C1 segment of cervical spinal cord (tissue), 14 donors: ENCODE measurements at regions not wholly inside any gene's neighbourhood (a gene's known extent, or its start where the extent isn't known, plus 50 kb on each side); places are given as distances from the start of the nearest gene placed in this dataset.
"Not testable (repeated sequence)": the region's sequence is repeated elsewhere in the genome, so short reads cannot be mapped to it uniquely, and the experiment has no call there.

Source experiments
- DNase-seq, 14 donors: peaks; one replicate each; lab custom pipeline; 2025; lab: John Stamatoyannopoulos, UW

DNA sequence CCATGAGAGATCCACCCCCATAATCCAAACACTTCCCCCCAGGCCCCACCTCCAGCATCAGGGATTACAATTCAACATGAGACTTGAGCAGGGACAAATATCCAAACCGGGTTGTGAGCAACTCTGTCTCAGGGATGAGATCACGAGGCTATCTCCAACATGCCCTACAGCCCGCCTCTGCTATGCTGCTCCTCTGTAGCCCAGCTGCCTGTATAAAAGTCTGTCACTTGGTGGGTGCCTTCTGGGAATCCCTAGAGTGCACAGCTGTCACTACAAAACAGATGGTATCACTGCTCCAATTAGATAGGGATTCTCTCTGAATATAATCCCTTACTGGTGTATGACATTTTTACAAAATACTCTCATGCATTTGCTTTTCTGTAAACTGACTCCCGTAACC lies 114.9 kb upstream of the NANOS1 start:
- DNase-seq, result no peak

DNA sequence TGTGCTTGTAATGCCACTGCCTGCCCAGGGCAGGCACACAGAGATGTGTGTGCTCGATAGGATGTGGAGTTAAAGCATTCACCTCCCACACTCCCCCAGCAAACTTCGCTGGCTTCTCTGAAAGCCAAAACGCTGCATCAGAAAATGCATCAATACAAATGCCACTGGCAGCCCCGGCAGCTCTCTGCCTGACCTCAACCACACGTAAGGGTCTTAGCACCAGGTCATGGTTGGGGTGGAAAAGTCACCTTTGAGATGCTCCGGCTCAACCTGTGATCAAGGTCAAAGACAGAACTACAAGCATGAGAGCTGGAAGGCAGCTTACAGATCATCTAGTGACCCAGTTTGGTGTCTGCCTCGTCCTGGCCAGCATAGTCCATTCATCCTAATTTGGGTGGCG lies 114.4 kb upstream of the NANOS1 start:
- DNase-seq, result no peak

DNA sequence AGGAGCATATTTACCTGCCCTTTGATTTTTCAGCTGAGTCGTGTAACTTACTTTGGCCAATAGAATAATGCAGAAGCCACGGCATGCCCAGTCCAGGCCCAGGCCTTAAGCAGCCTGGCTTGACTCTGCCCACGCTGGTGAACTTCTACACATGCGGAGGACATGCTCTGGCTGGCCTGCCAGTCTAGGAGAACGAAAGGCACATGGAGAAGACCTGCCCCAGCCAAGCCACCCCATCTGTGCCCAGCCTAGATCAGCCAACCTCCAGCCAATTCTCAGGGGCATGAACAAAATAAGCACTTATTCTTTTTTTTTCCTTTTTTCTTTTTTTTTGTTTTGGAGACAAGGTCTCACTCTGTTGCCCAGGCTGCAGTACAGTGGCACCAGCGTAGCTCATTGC lies 112.7 kb upstream of the NANOS1 start:
- no peak for DNase-seq

DNA sequence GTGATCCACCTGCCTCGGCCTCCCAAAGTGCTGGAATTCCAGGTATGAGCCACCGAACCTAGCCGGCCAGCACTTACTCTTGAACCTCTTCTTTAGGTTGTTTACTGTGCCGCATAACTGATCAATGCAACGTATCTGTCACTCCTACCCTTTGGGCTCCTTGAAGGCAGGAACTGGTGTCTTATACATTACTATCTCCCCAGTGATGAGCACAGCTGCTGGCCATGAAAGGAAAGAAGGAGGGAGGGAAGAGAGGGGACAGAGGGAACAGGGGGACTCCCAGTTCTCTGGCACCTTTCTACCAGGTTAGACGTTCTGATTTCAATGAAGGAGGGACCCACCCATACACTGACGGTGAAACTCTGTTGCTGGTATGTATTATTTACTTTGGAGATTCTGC lies 111.8 kb upstream of the NANOS1 start:
- DNase-seq, result no peak

DNA sequence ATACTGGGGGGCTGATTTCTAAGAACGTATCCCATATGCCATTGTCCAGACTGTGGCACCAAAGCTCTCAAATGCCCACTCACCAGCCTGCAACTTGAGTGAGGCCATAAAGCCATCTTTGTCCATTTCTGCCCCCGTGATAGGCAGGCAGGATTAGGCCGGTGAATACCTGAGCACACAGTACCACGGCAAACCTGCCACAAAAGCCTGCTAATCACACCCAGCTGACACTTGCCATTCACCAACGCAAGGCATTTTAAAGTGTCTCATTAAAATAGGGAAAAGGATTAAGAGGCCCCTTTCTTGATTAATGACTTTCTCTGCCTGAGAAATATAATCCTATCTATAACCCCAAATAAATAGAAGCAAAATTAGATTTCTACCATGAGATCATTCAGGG lies 111.4 kb upstream of the NANOS1 start:
- no peak for DNase-seq

DNA sequence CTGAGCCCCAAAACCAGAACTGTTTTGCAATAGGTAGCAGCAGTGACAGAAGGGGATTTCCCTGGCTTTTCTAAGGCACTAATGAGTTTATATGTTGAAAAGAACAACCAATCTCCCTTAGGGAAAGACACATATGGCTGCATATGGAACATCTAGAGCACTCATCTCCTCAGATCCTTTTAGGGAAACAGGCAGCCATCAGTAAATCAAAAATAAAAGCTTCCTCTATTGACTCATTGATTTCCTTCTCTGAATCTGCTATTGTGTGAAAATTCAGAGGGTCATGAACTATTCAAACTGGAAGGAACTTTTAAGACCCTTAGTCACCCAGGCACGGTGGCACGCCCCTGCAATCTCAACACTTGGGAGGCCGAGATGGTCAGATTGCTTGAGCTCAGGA lies 110.9 kb upstream of the NANOS1 start:
- DNase-seq, result no peak

DNA sequence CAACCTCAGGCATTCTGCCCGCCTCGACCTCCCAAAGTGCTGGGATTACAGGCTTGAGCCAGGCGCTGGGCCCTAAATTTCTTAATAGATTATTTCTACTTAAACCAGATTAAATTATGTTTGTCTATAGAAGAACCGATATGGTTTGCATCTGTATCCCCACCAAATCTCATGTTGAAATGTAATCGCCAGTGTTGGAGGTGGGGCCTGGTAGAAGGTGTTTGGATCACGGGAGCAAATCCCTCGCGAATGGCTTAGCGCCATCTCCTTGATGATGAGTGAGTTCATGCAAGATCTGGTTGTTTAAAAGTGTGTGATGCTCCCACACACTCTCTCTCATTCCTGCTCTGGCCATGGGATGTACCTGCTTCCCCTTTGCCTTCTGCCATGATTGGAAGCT lies 109.3 kb upstream of the NANOS1 start:
- DNase-seq, result no peak

DNA sequence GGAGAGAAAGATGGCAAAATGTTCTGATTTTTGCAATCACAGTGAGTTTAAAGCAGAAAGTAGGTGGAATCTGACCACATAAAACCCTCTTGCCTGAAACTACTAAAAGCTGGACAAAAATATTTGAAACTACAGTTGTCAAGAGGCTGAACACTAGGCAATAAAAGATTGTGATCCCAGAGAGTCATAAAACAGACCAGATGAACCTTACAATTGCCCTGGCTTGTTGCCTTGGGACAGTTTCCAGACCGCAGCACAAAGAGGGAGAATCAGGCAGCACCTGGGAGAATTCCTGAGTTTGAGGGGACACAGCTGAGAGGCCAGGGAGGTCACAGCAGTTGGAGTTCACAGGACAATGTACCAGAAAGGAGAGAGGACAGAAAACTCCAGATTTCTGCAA lies 107.3 kb upstream of the NANOS1 start:
- DNase-seq, result no peak

DNA sequence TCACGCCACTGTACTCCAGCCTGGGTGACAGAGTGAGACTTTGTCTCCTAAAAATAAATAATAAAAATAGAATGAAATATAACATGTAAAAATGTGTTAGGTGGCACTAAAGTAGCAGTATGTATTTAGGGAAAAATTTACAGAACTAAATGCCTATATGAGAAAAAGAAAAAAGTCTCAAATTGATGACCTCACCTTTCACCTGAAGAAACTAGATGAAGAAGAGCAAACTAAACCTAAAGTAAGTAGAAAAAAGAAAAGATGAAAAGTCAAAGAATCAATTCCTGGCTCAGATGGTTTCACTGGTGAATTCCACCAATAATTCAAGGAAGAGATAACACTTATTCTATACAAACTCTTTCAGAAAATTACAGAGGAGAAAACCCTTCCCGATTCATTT lies 106.5 kb upstream of the NANOS1 start:
- no peak for DNase-seq

DNA sequence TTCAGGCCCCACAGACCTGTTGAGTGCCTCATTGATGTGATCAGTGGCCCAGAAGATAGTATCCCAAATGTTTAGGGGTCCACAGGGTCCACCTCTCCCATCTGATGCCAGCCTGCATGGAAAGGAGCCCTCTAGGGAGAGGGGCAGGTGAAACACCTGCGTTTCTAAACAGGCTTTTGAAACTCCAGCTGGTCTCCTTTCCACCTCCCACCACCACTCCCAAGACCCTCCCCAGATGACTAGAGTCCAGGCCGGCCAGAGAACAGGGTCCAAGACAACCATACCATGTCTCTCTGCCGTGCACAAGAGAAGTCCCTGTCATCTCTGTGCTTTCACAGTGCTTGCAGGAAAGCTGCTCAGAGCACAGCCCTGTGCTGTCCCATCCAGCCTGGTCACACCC lies 105.0 kb upstream of the NANOS1 start:
- DNase-seq, result no peak

DNA sequence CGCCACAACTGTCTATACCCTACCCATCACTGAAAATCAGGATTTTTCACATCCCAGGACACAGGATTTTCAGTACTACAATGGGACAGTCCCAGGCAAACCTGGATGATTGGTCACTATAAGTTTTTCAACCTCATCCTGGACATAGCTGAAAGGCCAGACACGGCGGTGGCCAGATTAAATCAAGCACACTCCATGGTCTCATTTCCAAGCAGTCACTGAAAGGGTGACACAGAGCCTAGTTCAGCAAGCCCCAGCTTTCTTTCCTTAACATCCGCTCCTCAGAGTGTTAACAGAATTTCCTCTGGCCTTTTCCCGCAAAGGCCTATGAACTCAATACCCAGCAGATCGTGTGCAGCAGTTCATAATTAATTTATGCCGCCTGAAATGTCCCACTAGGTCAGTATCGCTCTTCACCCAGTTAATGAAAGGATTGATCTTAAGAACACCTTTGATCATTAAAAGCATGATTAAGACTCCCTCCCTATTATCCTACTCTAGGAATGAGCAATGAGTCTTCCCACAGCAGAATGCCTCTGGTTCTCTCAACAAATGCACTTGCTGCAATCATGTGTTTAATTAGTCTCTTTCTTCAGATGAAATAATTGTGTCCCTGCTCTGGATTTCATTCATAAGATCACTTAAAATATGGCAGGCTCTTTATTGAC lies 104.0 kb upstream of the NANOS1 start:
- no peak for DNase-seq

DNA sequence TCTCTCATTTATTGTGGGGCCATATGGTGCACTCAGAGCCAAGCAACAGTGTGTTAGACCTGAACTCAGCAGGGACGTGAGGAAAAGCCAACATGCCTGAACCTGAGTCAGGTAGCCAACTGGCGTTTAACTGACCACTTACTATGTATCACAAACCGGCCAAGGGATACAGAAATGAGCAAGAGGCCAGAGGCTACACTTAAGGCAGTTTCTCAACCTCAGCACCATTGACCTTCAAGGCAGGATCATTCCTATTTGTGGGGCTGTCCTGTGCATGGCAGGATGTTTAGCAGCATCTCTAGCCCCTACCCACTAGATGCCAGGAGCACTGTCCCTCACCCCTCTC lies 103.5 kb upstream of the NANOS1 start:
- DNase-seq, result no peak

DNA sequence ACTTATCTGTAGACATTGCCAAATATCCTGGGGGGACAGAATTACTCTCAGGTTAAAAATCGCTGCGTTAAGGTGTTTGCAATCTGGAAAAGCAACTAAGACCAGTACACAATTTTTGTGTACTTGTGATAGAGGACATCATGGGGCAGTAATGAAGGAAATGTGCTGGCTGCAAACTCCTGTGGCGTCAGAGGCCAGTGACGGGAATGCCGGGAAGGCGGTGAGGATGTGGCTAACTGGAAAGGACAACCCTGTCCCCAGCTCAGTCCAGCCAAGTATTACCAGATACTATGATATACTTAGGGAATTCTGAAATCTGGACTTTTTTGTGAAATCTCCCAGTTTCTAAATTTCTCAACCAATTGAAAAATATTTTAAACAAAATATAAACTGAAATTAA lies 103.1 kb upstream of the NANOS1 start:
- DNase-seq, result no peak

DNA sequence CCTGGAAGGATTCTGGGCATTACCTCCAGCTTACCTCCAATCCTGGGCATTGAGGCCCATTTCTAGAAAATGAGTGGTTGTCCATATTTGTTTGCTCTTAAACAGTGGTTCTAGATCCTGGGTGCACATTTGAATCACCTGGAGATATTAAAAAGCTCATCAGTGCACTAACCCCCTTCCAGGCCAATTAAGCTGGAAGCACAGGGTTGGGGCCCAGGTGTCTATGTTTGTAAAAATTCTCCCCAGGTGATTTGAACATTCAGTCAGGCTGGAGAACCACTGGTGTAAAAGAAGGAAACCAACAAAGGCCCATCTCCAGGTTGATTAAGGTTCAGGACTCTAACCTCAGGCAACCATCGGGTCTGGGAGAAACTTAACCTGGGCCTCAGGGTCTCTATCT lies 102.6 kb upstream of the NANOS1 start:
- DNase-seq, result no peak

DNA sequence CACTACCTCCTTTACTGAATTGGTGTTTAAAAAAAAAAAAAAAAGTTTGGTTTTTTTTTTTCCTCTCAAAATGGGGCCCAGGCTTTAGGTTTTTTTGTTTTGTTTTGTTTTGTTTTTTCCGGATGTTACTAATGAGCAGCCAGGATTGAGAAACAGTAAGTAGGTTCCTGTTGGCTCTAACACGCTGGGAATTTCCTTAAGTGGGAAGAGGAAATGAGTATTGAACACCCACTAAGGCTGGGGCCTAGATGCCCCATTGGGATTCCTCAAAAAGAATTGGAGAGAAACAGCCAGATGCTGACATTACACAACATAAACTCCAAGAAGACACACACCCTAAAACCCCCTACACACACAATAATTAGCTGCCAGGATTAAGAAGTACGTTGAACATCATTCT lies 102.2 kb upstream of the NANOS1 start:
- no peak for DNase-seq

DNA sequence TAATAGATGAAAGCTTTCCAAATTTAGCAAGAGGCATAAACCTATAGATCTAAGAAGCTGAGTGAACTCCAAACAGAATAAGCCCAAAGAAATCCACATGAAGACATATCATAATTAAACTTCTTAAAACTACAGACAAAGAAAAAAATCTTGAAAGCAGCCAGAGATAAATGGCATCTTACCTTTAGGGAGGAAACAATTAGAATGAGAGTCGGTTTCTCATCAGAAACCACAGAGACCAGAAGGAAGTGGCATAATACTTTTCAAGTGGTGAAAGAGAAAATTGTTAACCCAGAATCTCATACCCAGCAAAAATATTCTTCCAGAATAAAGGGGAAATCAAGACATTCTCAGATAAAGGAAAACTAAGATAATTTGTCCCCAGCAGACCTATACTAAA lies 98.9 kb upstream of the NANOS1 start:
- DNase-seq, result no peak

DNA sequence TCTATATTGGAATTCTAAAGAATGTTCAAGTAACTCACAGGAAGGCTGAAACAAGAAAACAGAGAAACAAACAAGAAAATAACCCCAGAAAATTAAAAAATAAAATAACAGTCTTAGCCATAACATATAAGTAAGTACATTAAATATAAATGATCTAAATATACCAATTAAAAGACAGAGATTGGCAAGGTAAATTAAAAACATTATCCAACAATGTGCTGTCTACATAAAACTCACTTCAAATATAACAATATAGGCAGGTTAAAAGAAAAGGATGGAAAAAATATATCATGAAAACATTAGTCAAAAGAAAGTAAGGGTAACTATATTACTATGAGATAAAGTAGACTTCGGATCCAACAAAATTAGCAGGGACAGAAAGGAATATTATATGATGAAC lies 98.1 kb upstream of the NANOS1 start:
- no peak for DNase-seq

DNA sequence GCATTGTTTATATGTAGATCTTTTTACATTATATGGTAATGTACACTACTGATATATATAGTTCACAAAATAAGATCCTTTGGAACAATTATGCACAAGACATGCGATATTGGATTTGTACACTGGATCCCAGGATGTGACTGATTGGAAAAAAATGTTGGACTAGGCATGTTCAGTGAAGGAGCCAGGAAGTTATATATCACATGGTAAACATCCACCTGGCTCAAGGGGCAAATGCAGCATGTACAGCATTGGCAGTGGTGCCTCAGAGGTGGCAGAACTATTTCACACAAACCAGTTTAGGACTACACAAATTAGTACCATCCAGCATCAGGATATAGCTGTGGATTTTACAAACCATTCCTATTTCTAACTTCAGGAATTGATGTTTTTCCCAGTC lies 97.4 kb upstream of the NANOS1 start:
- not testable (repeated sequence) for DNase-seq

DNA sequence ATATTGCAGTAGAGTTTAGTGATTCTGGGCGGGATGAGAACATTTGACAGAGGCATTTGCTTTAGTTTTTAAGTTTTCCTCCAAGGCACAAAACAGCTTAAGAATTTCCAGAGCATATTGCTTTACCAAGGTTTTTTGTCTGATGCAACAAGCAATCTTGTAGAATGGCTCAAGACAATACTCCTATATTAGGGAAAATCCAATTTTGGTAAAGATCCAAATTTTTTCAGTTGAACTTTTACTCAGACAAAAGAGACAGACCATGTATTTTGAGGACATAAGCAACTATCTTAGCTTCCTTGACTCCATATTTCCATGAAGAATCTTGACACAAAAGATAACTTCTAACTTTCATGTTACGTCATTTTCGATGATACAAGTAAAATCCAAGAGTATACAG lies 92.3 kb upstream of the NANOS1 start:
- no peak for DNase-seq

DNA sequence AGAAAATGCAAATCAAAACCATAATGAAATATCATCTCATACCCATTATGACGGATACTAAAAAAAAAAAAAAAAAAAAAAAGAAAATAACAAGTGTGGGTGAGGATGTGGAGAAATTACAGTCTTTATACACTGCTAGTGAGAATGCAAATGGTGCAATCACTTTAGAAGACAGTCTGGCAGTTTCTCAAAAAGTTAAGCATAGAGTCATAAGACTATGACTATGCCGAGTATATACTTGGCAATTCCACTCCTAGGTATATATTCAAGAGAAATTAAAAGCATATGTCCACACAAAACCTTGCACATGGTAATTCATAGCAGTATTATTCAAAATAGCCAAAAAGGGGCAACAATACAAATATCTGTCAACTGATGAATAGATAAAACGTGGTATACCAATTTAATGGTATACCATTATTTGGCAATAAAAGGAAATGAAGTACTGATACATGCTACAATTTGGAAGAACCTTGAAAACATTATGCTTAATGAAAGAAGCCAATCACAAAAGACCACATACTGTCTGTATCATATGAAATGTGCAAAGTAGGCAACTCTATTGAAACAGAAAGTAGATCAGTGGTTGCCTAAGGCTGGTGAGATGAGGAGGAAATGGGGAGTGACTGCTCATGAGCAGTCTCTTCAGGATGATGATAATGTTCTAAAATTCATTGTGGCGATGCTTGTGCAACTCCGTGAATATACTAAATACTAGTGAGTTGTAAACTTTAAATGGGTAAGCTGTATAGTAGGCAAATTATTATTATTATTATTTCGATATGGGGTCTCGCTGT lies 90.1 kb upstream of the NANOS1 start:
- DNase-seq, result no peak

DNA sequence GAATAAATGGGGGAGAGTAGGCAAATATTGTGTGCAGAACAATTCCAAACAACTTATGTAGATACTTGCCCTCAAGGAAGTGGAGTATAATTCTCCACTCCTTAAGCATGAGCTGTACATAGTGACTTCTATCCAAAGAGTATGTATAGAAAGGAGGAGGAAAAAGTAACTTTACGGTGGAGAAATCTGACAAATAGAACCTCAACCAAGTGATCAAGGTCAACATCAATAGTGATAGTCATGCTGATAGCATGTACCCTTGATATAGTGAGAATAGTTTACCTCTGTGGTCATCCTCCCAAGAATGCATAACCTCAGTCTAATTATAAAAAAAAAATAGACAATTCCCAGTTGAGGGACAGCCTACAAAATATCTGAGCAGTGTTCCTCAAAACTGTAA lies 89.1 kb upstream of the NANOS1 start:
- DNase-seq, result no peak

DNA sequence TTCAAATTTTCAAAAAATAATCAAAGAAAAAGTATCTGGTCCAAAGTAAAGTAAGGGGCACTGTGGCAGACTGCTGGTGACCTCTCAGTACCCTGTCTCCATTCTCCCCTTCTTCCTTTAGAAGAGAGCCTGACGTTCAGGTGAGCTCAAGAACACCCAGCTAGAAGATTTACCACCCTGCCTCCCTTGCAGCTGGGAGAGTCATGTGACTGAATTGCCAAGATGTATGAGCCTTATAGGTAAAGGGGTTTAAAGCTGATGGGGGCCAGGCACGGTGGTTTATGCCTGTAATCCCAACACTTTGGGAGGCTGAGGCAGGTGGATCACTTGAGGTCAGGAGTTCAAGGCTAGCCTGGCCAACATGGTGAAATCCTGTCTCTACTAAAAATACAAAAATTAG lies 86.3 kb upstream of the NANOS1 start:
- DNase-seq, result no peak

DNA sequence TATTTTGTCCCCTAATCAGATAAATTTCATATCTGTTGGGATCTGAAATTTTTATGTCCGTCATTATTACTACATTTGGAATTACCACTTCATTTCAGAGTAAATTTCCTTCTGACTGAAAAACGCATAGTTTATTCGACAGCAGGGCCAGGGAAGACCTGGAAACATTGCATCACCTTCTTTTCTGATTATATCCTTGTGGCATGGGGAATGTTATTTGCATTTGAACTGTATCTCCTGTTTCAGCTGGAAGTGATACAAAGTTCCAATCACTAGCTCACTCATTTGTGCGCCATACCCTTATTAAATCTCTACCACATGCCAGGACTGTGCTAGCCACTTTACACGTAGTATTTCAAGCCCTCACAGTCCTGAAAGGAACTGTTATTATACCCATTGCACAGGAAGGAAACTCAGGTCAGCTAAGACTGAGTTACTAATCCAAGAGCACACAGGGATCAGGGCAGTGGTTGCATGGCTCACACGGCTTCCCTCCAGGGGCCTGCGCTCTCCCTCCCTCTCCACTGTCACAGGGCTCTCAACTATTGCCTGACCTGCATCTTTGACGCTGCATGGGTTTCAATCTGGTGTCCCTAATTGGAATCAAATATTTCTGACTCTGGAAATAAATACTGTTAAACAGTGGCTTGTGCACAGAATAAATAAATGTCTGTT lies 84.4 kb upstream of the NANOS1 start:
- no peak for DNase-seq
